KBM-7 (cell line): ENCODE measurements at regions not wholly inside any gene's neighbourhood (a gene's known extent, or its start where the extent isn't known, plus 50 kb on each side); places are given as distances from the start of the nearest gene placed in this dataset.
A peak's percentile ranks its signal among the peaks of the same experiment; 100 is the strongest.

ENCODE experiments used
- DNase-seq: peaks from one replicate; pipeline ENCODE4 v3.0.0-alpha.2; 2015
- in situ Hi-C: fragments of 300-500 bp; cut with MboI; formaldehyde crosslinking; loops from 2 replicates; pipeline ENCODE4 v1.14.3; 2020; ENCODE audit warnings: low sequenced_read_pairs, low pct_unique_long_range_greater_than_20kb, mixed read lengths

DNA sequence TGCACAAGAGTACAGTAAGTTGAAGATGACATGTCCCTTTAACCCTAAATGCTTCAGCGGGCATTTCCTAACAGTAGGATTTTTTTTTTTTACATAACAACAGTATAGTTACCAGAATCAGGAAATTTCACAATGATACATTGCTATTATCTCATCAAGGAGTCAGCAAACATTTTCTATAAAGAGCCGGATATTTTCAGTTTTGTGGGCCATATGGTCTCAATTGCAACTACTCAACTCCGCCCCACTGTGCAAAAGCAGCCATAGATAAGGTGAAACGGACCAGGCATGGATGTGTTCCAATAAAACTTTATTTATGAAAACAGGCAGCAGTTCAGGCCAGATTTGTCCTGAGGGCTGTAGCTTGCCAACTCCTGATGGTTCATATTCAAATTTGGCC lies 130.6 kb downstream of the SMAD6 start:
- in situ Hi-C loops: no loop called here

DNA sequence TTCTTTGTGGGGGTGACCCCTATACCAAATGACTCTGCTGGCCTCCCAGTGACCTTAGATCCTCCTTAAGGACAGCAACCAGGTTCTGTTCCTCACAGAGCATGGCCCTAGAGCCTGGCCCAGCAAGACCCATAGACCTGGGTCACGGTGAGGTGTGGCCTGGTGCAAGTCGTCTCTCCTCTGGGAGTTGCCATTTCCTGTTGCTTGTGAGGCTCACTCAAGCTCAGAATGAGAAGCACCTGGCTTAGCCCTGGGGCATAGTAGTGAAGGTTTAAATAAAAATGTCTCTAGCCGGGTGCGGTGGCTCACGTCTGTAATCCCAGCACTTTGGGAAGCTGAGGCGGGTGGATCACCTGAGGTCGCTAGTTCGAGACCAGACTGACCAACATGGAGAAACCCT lies 131.3 kb downstream of the SMAD6 start:
- in situ Hi-C loops: no loop called here
- DNase-seq: no peak

More for the DNA sequence above, 130.6 kb downstream of the SMAD6 start:
- DNase-seq: no peak

DNA sequence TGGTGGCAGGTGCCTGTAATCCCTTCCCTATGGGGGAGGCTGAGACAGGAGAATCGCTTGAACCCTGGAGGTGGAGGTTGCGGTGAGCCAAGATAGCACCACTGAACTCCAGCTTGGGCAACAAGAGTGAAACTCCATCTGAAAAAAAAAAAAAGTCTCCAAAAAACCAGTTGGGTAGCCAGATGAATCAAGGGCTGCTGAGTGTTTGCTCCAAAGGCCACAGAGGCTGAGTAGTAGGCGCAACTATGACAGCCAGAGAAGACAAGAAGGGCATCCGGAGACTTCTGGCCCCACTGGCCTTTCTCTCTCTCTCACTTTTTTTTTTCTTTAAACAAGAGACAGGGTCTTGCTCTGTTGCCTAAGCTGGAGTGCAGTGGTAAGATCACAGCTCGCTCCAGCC lies 131.8 kb downstream of the SMAD6 start:
- no peak for DNase-seq
- in situ Hi-C loops: no loop called here

DNA sequence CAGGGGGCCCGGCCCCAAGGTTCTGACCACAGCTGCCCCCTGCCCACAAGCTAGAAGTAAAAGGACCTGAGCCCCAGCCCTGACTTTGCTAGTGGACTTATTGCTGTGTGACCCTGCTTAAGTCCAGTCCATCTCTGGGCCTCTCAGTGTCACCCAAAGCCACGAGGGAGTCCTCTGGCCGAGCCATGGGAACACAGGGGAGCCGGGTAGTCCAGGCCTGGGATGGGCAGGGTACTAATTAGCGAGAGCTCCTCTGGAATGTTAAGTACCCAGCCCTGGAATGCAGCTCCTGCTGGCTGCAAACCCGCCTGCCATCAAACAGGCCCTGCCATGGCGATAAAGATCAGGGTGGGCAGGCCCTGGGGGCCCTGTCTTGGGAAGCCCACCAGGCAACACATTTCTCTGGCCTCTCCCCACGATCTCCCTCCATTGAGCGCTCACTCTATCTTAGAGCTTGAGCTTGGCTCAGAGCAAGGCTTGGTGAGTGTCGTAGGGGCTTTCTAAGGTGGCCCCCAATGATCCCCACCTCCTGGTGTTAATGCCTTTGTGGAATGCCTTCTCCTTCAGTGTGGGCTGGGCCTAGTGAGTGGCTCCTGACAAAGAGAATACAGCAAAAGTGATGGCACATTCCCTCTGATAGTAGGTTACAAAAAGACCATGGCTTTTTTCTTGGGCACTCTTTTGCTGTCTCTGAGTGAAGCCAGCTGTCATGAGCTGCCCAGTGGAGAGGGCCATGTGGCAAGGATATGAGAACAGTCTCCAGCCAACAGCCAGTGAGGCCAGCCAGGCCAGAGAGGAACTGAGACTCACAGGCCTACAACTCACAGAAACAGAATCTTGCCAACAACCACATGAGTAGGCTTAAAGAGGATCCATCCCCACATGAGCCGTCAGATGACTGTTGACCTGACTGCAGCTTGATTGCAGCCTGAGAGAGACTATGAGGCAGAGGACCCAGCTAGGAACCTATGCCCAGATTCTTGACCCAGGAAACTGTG lies 133.1 kb downstream of the SMAD6 start:
- in situ Hi-C loops: no loop called here
- no peak for DNase-seq

DNA sequence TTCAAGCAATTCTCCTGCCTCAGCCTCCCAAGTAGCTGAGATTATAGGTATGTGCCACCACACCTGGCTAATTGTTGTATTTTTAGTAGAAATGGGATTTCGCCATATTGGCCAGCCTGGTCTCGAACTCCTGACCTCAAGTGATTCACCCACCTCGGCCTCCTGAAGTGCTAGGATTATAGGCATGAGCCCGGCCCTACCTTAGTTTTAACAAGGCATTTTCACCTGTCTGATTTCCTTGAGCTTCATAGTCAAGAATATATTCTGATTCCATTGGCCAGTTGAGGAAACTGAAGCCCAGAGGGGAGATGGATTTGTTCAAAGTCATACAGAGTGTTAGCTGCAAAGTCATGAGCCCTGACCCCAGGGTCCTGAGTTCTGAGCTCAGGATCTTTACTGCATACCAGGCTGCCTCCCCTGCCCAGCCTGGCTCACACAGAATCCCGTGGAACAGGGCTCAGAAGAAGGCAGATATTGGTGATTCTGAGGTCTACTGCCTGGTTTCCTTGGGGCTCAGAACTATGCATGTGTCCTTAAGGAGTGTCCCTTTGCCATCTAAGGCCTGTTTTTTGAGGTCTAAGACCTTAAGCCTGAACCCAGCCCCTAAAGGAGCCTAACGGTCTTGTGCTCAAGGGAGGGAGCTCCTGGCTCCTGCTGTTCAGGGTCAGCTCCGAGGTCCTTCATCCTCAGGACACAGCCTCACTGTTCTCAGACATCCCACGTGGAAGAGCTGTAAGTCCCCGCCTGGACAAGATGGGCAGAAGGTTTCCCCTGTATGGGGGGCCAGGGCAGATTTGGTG lies 134.4 kb downstream of the SMAD6 start:
- no peak for DNase-seq
- in situ Hi-C loops: no loop called here

DNA sequence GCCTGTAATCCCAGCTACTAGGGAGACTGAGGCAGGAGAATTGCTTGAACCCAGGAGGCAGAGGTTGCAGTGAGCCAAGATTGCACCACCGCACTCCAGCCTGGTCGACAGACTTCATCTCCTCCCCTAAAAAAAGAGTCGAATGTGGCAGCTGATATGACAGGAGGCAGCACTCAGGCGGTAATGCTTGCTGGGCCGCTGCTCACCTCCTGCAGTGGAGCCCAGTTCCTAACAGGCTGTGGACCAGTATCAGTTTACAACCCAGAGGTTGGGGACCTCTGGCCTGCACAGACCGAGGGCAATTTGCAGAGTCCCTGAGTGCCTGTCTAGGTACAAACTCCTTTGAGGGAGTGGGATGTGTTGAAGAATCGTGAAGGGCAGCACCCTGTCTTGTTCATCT lies 136.2 kb downstream of the SMAD6 start:
- no peak for DNase-seq
- in situ Hi-C loops: no loop called here

DNA sequence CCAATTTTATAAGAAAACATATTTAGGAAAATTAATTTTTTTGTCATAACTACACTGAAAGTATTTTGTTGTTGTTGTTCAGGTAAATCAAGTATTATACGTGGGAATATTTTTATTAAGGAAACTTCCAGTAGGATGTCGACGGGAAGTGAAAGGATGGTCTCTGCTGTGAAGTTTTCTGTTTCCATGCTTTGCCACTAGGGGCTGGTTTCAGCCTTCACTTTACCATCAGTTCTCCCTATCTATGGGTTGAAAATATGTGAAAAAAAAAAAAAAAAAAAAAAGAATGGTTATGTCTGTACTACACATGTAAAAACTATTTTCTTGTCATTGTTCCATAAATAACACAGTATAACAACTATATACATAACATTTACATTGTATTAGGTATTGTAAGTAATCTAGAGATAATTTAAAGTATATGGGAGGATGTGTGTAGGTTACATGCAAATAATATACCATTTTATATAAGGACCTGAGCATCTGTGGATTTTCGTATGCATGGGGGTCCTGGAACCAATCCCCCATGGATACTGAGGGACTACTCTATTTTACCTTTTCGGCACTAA lies 136.7 kb downstream of the SMAD6 start:
- in situ Hi-C loops: no loop called here
- peak; percentile 67 for DNase-seq

DNA sequence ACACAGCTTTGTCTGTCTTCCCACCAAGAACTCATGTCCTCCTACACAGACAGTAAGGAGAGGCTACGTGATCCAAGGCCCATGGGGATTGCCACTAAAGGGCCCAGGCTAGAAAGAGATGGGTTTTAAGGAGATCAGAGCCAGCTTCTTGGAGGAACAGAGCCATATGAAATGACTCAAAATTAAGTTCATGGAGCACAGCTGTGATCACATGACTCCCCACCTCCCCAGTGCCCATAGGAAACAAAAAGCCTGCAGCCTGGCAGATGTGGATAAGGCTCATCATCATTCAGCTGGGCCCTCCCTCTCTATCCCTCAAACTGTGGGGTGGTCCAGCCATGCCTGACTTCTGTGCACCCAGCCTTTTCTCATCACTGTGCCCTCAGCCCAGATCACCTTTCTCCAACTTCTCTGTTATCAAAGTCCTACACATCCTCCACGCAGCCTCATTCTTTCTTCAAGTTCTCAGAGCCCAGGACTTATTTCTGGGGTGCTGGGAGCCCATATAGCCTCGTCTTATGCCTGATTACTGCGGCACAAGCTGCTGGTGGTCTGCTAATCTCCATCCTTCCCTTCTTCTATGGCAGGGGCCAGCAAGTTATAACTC lies 137.6 kb downstream of the SMAD6 start:
- in situ Hi-C loops: loop anchor here (10.0 kb wide), 1 partner anchor 235 kb away; no protein-coding TSS in a partner anchor

DNA sequence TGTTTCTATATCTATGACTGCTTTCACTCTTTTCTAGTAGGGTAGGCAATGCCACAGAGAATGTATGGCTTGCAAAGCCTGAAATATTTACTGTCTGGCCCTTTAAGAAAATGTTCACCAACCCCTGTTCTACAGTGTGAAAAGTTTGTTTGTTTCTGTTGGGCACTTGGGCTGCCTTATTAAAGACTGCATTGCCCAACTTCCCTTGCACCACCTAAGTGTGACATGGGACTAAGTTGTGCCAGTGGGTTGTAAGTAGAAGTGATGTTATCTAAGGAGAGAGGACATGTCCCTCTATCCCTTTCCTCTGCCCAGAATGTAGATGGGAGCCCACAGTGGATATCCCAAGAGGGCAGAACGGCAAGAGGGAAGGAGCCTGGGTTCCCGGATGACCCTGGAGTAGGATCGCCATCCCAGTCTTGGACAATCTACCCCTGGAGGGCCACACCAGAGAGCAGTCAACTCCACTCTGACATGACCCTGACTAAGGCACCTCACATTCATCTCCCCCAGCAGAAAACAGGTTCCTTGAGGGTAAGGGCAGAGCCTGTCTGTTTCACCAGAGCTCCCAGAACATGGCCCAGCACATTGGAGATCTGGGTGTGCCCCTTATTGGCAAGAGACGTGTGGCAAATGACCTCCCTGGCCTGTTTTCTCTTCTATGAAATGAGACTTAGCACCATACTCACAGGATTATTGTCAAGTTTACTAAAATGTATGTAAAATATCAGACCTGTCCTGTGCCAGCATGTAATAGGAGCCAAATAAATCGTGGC lies 138.8 kb downstream of the SMAD6 start:
- no peak for DNase-seq
- in situ Hi-C loops: loop anchor here (10.0 kb wide), 1 partner anchor 236 kb away; no protein-coding TSS in a partner anchor

More for the DNA sequence above, 137.6 kb downstream of the SMAD6 start:
- no peak for DNase-seq

DNA sequence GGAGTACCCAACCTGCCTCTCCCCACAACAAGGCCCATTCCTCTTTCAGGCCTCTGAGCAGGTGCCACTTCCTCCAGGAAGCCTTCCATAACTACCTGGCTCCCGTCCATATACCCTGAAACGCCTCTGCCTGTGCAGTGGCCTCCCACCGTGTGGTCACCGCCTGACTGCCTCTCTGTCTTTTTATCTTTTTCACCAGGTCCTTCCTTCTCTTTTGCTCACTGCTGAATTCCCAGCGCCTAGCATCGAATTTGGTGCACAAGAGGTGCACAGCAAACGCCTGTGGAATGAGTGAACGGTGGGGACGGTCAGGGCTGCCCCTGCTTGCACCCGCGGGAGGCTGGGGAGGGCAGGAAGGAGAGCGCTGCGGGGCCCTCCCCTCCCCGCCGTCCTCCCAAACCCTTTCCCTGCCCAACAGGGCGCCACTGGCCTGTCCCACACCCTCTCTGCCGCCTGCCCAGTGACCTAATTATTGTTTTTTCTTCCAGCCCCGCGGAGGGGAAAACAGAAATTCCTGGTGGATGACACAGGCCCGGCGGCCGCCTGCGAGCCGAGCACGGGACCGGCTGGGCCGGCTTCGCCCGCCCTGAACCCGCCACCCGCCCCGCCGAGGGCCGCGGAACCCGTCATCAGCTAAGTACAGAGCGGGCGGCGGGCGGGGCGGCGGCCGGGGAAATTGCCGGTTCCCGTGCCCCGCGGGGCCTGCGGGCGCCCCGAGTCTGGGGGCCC lies 140.1 kb downstream of the SMAD6 start:
- in situ Hi-C loops: loop anchor here (10.0 kb wide), 1 partner anchor 237 kb away; no protein-coding TSS in a partner anchor
- peak; percentile 50 for DNase-seq

DNA sequence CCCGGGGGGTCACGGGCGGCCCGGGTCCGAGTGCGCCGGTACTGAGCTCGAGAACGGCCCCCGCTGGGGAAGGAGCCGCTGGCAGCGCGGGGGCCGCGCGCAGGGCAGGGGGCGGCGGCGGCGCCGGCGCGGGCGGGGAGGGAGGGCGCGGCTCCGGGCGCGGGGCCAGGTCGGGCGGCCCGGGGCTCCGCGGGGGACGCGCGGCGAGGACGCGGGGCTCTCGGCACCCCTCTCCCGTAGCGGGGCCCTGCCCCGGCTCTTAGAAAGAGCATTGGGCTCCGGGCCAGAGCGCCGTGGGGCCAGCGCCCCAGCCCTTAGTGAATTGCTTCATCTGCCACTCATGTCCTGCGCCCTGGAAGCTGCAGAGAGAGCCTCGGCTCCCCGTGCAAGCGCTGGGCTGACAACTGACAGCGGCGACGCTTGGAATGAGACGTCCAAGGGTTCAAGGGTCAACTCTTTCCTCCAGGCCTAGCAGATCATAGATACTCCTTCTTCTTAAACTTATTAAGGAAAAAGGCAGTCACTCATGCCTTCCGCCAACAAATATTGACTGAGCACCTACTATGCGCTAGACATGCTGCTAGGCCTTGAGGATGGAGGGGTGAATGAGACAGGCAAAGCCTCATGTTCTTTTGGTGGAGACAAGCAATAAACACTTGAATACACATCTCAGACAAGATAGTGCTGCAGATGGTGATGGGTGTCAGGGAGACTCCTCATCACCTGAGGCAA lies 140.8 kb downstream of the SMAD6 start:
- DNase-seq: peak; percentile 55

DNA sequence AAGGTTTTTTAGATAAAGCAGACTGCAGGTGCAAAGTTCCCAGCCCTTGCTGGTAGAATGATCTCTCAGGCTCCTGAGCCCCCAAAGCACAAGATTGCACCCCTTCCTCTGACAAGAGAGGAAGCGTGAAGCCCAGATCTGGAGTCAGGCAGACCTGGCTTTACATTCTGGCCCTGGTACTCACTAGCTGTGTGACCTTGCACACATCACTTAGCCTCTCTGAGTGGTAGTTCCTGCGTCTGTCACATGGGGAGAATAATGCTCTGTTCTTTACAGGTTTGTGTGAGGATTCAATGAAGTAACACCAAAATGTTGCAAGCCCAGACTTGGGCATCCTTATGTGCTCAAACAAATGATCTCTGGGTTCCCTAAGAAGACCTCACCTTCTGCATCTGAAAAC lies 141.5 kb downstream of the SMAD6 start:
- in situ Hi-C loops: loop anchor here (10.0 kb wide), 1 partner anchor 239 kb away; no protein-coding TSS in a partner anchor
- no peak for DNase-seq

More for the DNA sequence above, 140.8 kb downstream of the SMAD6 start:
- in situ Hi-C loops: loop anchor here (10.0 kb wide), 1 partner anchor 238 kb away; no protein-coding TSS in a partner anchor

DNA sequence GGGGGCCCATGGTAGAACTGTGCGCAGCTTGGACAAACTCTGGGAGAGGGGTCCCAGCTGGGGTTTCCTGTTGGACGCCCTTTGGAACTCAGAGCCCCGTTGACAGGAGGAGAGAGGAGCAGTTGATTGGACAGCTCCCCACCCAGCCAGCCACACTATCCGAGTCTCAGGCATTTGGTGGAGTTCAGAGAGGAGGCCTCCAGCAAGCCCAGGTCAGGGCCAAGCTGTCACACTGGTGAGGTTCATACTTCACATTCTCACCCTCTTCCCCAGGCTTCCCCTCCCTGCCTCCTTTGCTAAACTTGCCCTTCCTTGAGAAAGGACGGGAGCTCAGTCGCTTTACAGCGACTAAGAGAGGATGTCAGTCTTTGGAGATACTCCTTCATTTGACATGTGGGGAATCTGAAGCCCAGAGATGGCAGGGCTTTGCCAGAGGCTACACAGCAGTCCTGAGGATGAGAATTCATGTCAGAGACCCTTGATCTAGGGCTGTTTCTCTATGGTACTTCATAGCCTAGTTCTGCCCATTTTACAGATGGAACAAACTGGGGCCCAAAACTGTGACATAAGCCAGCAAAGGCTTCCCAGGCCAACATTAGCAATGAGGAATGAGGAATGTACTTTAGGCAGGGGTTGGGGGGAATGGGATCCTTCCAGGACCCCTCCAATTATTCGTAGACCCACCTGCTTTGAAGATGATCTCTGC lies 142.2 kb downstream of the SMAD6 start:
- in situ Hi-C loops: loop anchor here (10.0 kb wide), 1 partner anchor 239 kb away; no protein-coding TSS in a partner anchor
- no peak for DNase-seq

DNA sequence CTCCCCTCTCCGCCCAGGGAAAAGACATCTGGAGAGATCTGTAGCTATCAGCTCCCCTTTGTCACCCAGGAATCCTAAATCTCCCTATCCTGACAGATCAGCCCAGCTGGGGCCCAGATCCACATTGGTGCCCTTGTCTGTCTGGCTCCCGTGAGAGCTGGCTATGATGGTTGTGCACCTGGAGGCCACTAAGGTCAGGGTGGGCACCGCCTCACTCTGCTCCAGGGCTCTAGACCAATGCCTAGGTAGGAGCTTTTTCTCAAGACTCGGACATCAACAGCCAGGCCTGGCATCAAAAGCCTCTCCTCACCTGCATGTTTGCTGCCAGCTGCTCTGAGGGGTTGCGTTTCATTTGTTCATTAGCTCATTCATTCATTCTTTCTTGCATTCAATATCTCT lies 142.7 kb downstream of the SMAD6 start:
- in situ Hi-C loops: loop anchor here (10.0 kb wide), 1 partner anchor 240 kb away; no protein-coding TSS in a partner anchor
- DNase-seq: no peak

DNA sequence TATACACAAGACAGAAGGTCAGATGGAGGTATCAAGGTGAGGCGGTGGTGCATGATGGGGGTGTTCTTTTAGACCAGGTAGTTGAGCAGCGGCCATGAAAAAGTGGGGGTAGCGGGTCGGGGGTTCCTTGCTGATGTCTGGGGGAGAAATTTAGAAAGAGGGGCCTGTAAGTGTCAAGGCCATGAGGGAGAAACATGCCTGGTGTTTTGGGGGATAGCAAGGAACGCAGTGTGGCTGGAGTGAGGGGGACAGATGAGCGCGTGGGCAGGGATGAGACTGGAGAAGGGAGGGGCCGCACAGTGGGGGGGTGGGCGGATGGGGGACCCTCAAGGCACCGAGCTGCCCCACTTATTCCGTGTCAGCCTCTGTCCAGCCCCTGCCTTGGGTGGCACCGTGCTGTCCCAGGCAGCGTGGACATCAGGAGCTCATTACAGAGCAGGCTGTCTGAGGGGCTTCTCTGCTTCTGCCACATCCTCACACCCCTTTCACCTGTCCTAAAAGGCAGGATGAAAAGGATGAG lies 143.3 kb downstream of the SMAD6 start:
- in situ Hi-C loops: loop anchor here (10.0 kb wide), 1 partner anchor 241 kb away; no protein-coding TSS in a partner anchor

DNA sequence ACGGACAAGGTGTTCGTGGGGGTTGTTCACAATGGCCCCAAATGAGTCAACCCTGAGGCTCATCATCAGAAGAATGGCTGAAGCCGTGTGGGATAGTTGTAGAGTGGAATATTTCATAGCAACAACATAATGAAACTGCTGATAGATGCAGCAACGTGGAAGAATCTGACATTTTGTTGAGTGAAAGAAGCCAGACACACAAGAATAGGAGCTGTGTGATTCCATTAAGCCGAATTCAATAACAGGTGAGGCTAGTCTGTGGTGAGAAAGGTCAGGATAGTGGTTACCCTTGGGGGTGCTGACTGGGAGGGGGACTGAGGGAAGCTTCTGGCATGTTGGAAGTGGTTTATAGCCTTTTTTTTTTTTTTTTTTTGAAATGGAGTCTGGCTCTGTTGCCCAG lies 144.0 kb downstream of the SMAD6 start:
- in situ Hi-C loops: loop anchor here (10.0 kb wide), 1 partner anchor 241 kb away; no protein-coding TSS in a partner anchor
- no peak for DNase-seq

More for the DNA sequence above, 143.3 kb downstream of the SMAD6 start:
- no peak for DNase-seq
